DLD1 (cell line): ENCODE measurements at regions not wholly inside any gene's neighbourhood (a gene's known extent, or its start where the extent isn't known, plus 50 kb on each side); places are given as distances from the start of the nearest gene placed in this dataset.

ENCODE experiments used
- in situ Hi-C: cut with HindIII; loops from 2 replicates; pipeline ENCODE4 v1.10.0; 2017; ENCODE audit warnings: low sequenced_read_pairs

DNA sequence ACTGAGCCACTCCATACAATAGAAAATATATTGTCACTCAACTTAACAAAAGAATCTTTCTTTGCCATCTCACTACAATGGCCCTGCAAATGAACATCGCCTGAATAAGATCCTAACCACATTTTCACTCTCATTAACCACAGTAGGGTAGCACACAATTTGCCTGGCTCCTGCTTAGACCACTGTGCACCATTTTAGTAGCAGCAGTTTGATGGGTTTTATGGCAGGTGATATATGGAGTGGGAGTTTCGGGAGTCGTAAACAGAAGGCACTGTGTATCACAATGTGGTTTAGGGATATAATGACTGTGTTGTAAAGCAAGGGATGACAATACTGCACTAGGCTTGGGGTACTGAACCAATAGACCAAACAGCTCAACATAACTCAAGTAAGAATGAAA lies 617.4 kb downstream of the BCL11A start:
- in situ Hi-C loops: no loop called here

GRCh38 chr2:59935005-59935404 lies 618.4 kb downstream of the BCL11A start:
- in situ Hi-C loops: no loop called here

DNA sequence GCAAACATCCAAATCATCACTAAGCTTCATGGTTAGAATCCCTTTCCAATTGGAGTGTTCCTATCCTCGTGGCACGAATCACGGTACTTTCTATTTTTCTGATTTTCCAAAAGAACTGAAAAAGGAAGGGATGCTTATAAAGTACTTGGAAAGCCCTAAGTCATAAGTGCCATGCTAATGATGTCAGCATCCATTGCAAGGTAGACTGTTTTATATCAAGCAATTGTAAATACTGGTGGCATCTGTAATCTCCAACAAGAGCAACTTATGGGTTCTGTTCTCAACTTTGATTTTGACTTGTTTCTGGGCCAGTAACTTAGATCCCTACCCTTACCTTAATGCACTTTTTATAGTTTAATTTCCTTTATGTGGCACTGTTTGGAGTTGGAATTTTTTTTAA lies 619.5 kb downstream of the BCL11A start:
- in situ Hi-C loops: no loop called here

- in situ Hi-C loops: no loop called here
These were observed 621.1 kb downstream of the BCL11A start for GRCh38 chr2:59932341-59932740.

DNA sequence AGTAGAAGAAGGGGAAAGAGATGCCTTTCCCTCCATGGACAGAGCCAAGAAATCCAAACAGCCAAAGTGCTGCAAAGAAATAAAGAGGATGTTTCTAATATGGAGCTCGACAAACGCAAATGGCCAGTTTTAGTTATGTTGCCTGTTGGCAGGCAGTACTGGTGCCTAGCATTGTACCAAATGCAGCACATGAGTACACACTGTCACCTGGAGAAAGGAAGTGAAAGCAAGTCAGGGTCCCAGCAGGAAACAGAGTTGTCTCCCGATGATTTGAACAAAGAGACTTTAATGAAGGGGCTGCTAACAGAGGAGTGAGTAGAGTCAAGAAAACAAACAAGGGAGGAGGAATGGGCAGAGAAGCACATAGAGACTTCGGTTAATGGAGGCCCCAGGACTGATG lies 623.0 kb downstream of the BCL11A start:
- in situ Hi-C loops: no loop called here

- in situ Hi-C loops: no loop called here
These were observed 626.7 kb downstream of the BCL11A start for GRCh38 chr2:59926731-59927130.

GRCh38 chr2:59925321-59925720 lies 628.1 kb downstream of the BCL11A start:
- in situ Hi-C loops: no loop called here

- in situ Hi-C loops: no loop called here
These were observed 629.1 kb downstream of the BCL11A start for GRCh38 chr2:59924346-59924745.

GRCh38 chr2:59922450-59922849 lies 631.0 kb downstream of the BCL11A start:
- in situ Hi-C loops: no loop called here

DNA sequence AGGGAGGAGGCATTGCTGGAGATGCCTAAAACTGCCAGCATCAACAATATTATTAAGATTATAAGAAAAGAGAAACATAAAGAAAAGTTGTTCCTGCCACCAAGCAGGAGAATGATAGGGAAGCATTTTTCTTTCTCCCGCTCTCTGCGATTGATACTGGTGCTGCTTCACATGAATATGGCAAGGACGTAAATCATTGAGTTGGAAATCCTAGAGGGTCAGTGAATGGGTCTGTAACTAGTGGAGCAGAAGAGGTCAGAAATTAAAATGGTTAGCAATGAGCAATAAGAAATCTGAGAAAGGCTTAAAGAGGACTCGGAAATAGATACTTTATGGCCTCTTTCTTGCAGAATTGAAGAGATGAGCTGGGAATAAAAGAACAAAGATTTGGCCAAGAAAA lies 631.7 kb downstream of the BCL11A start:
- in situ Hi-C loops: no loop called here

DNA sequence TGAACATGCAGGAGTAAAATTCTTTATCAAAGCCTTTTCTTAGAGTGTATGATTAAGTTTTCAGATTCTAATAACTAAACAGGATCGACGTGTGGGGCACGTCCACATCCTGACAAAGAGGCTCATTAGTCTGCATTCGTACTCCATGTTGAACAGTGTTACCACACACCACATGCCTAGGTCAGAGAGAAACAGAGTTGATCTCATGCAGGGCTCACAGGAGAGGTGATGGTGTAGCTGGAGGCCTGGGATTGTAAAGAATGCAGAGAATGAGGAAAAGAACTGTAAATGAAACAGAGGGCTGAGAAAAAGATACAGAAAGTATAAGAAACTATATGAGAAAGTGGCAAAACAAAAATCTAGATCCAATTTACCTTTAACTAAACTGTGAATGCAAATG lies 632.5 kb downstream of the BCL11A start:
- in situ Hi-C loops: no loop called here

DNA sequence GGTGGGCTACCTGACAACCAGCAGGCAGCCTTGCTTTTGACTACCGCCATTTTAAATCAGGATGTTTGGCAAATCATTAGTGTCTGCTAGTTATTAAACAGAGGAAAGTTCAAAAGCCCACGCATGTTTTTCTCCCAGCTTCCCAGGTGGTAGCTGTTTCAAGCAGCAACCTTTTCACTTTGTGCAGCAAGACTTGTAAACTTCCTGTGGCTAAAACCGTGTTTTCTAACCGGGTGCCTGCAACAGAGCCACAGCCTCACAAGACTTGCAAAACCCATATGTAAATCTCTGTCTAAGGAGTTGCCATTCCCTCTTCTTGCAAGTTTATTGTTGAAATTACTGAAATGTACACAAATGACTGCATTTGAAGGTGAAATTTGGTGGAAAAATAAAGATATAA lies 633.1 kb downstream of the BCL11A start:
- in situ Hi-C loops: no loop called here

DNA sequence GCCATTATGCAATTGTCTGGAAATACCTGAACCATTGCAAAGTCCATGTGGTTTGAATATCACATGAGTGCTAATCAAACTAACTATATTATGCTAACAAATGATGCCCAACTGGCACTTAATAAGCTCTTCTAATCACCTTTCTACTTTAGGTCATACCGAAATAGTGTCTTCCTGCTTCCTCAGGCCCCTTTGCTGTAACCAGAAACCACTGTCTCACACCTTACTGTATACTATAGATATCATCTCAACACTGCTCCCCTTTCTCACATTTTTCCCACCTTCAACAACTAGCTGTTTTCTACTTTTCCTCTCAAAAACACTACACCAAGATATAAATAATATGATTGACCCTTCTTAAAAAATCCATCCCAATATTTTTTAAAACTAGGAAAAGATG lies 633.9 kb downstream of the BCL11A start:
- in situ Hi-C loops: no loop called here

DNA sequence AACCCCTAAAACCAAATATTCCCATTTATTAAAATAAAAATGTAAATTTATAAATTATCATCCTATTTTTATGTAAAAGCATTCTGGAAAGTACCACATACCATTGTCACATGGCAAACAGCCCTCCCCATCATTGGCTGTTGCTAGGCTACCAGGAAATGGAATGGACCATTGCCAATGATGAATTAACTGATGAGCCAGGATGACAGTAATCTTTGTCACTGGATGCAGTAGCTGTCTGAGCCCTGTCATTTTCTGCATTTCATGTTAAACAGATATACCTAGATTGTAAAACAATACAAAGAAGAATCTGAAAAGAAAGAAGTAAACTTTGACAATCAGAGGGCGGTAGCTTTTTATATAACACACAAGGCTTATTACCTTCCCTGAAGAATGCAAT lies 641.4 kb downstream of the BCL11A start:
- in situ Hi-C loops: no loop called here

DNA sequence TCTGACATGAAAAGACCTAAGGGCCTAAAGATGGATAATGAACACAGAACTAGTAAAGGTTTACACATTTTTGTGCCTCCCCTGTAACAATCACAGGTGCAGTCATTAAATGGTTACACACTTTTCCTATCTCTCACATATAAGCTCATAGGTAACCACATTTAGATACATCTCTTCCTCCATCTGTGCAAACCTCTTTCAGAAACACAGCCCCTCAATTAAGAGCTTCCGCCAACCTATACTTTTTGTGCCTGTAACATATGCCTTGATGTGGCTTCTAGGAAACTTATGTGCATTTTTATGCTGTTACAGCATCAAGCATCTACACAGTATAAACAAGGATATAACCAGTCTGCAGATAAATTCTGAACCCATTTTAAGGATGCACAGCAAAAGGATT lies 643.3 kb downstream of the BCL11A start:
- in situ Hi-C loops: no loop called here

DNA sequence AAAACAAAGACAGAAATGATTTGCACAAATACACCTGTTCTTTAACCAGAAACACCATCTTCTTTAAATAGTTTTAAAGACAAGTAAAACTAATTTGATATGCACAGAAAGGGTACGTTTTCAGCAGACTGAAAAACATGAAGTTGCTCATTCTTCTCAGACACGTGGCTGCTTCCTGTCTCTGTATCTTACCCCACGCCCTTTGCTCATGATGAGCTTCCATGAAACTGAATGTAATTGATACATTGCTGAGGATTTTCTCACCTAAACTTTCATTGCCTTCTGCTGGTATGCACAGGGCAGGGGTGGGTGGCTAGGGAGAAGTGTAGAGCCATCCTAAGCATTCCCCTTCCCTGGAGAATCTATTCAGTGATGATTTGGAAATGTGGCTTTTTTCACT lies 644.3 kb downstream of the BCL11A start:
- in situ Hi-C loops: no loop called here

GRCh38 chr2:59905731-59906130 lies 647.7 kb downstream of the BCL11A start:
- in situ Hi-C loops: no loop called here

GRCh38 chr2:59903994-59904544 lies 649.4 kb downstream of the BCL11A start:
- in situ Hi-C loops: no loop called here

GRCh38 chr2:59900728-59901452 lies 652.6 kb downstream of the BCL11A start:
- in situ Hi-C loops: no loop called here

DNA sequence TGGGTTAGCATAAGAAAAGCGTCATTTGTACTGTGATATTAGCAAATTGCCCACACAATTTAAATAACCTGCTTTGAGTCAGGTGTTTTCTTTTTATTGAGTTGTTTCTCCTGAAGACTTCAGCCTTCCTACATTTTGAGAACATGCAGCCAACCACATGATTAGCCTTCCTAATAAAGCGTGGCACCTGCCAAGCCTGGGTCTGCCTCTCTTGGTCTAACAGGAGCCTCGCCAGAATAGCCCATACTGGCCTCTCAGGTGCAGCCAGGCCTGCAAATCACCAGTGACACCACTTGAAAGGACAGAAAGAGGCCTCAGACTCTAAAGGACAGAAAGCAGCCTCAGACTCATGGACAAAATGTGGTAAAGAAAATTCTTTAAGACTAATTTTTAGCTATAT lies 653.8 kb downstream of the BCL11A start:
- in situ Hi-C loops: no loop called here

- in situ Hi-C loops: no loop called here
These were observed 656.8 kb downstream of the BCL11A start for GRCh38 chr2:59896499-59897245.

DNA sequence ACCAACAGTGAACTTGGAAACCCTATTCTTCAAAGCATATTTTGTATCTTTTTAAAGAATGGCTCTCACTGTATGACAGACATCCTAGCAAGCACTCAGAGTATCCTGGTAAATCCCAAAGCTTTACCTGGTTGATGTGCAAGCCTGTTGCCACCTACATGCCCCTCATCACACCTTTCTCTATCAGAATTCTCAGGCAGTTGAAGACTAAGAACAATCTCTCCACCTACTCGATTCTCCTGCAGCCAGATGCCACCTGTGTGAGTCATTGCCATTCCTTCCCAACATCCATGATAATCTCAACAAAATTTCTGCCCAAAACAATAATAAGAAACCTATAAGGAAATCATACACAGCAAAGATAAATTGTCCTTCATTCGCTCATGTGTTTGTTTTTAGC lies 659.8 kb downstream of the BCL11A start:
- in situ Hi-C loops: no loop called here
